NCI-H69 (cell line): ENCODE measurements at regions not wholly inside any gene's neighbourhood (a gene's known extent, or its start where the extent isn't known, plus 50 kb on each side); places are given as distances from the start of the nearest gene placed in this dataset.
A peak's percentile ranks its signal among the peaks of the same experiment; 100 is the strongest.

Experiments used
- DNase-seq: peaks from one replicate; lab custom pipeline; 2025; lab: John Stamatoyannopoulos, UW

GRCh38 chr4:96681218-96681617 is 841.3 kb downstream of the PDHA2 start:
- DNase-seq, result no peak

GRCh38 chr4:96685691-96686090 is 845.8 kb downstream of the PDHA2 start:
- DNase-seq, result no peak

GRCh38 chr4:96691521-96691920 is 851.6 kb downstream of the PDHA2 start:
- peak; percentile 10 for DNase-seq

GRCh38 chr4:96698831-96699230 is 858.9 kb downstream of the PDHA2 start:
- DNase-seq, result no peak

GRCh38 chr4:96703265-96703664 is 863.4 kb downstream of the PDHA2 start:
- DNase-seq, result no peak

- no peak for DNase-seq
These were observed 868.9 kb downstream of the PDHA2 start for GRCh38 chr4:96708766-96709165.

- peak; percentile 4 for DNase-seq
These were observed 873.5 kb downstream of the PDHA2 start for GRCh38 chr4:96713271-96713850.

- DNase-seq, result no peak
These were observed 889.7 kb downstream of the PDHA2 start for GRCh38 chr4:96729641-96730040.

GRCh38 chr4:96730432-96730831 is 890.5 kb downstream of the PDHA2 start:
- DNase-seq, result no peak

GRCh38 chr4:96736352-96736889 is 896.5 kb downstream of the PDHA2 start:
- peak; percentile 9 for DNase-seq

GRCh38 chr4:96739101-96739500 is 899.2 kb downstream of the PDHA2 start:
- no peak for DNase-seq

- no peak for DNase-seq
These were observed 902.6 kb downstream of the PDHA2 start for GRCh38 chr4:96742332-96743014.

GRCh38 chr4:96744676-96745075 is 904.8 kb downstream of the PDHA2 start:
- DNase-seq, result no peak

GRCh38 chr4:96753216-96753615 is 913.3 kb downstream of the PDHA2 start:
- no peak for DNase-seq

GRCh38 chr4:96755569-96756484 is 915.9 kb downstream of the PDHA2 start:
- no peak for DNase-seq

GRCh38 chr4:96756584-96756983 is 916.7 kb downstream of the PDHA2 start:
- DNase-seq, result no peak

GRCh38 chr4:96763546-96763945 is 923.7 kb downstream of the PDHA2 start:
- no peak for DNase-seq

- DNase-seq, result no peak
These were observed 926.5 kb downstream of the PDHA2 start for GRCh38 chr4:96766359-96766758.

- no peak for DNase-seq
These were observed 928.1 kb downstream of the PDHA2 start for GRCh38 chr4:96767815-96768480.

GRCh38 chr4:96775501-96775900 is 935.6 kb downstream of the PDHA2 start:
- no peak for DNase-seq

GRCh38 chr4:96776920-96777527 is 937.1 kb downstream of the PDHA2 start:
- DNase-seq, result peak; percentile 51

- DNase-seq, result peak; percentile 87
These were observed 944.4 kb downstream of the PDHA2 start for GRCh38 chr4:96784336-96784735.
